Duodenal mucosa (tissue), 2 donors: ENCODE measurements at regions not wholly inside any gene's neighbourhood (a gene's known extent, or its start where the extent isn't known, plus 50 kb on each side); places are given as distances from the start of the nearest gene placed in this dataset.
A peak's percentile ranks its signal among the peaks of the same experiment; 100 is the strongest.
"Not testable (repeated sequence)": the region's sequence is repeated elsewhere in the genome, so short reads cannot be mapped to it uniquely, and the experiment has no call there.

ENCODE experiments used
- H3K27ac ChIP-seq: one replicate; pipeline ENCODE4 v1.7.0; 2013; ENCODE audit warnings: low read depth, low read length
- H3K27me3 ChIP-seq, 2 donors: one replicate each; pipeline ENCODE4 v1.7.0; 2013; ENCODE audit warnings: low read length in 2 of 2, control low read depth in 1 of 2; ENCODE audit not compliant: insufficient read depth in 2 of 2, control insufficient read depth in 1 of 2
- H3K36me3 ChIP-seq, 2 donors: one replicate each; pipeline ENCODE4 v1.7.0; 2013; ENCODE audit warnings: low read length in 2 of 2, control low read depth in 1 of 2; ENCODE audit not compliant: insufficient read depth in 2 of 2, control insufficient read depth in 1 of 2
- H3K4me1 ChIP-seq, 2 donors: one replicate each; pipeline ENCODE4 v1.7.0; 2013; ENCODE audit warnings: low read length in 2 of 2, control low read depth in 1 of 2; ENCODE audit not compliant: insufficient read depth in 2 of 2, control insufficient read depth in 1 of 2
- H3K4me3 ChIP-seq, 2 donors: one replicate each; pipeline ENCODE4 v1.7.0; 2013; ENCODE audit warnings: low read length in 2 of 2, low read depth in 1 of 2
- H3K9ac ChIP-seq, 2 donors: one replicate each; pipeline ENCODE4 v1.7.0; 2013; ENCODE audit warnings: low read length in 2 of 2, low read depth in 1 of 2
- H3K9me3 ChIP-seq, 2 donors: one replicate each; pipeline ENCODE4 v1.7.0; 2013; ENCODE audit warnings: low read length in 2 of 2, control low read depth in 1 of 2; ENCODE audit not compliant: control insufficient read depth in 1 of 2

- no peak overlapping the region for H3K4me3 ChIP-seq
- no peaks in the 10 kb centered on the region for H3K27me3 ChIP-seq
- H3K9me3 ChIP-seq, result no peaks in the 10 kb centered on the region
- H3K4me1 ChIP-seq, result no peaks in the 10 kb centered on the region
- no peaks in the 10 kb centered on the region for H3K36me3 ChIP-seq
- H3K9ac ChIP-seq, result no peak overlapping the region
- no peak overlapping the region for H3K27ac ChIP-seq
Measured at GRCh38 chr16:16996827-16997226, 473.9 kb downstream of the XYLT1 start.

GRCh38 chr16:16997349-16997748, 473.4 kb downstream of the XYLT1 start:
- no peaks in the 10 kb centered on the region for H3K9me3 ChIP-seq
- no peaks in the 10 kb centered on the region for H3K36me3 ChIP-seq
- H3K9ac ChIP-seq, result no peak overlapping the region
- no peaks in the 10 kb centered on the region for H3K4me1 ChIP-seq
- no peak overlapping the region for H3K27ac ChIP-seq
- no peak overlapping the region for H3K4me3 ChIP-seq
- no peaks in the 10 kb centered on the region for H3K27me3 ChIP-seq

- Histone ChIP-seq H3K27me3 (no peaks in the 10 kb centered on the region), H3K27ac (no peak overlapping the region), H3K4me1 (no peaks in the 10 kb centered on the region), H3K9me3 (no peaks in the 10 kb centered on the region), H3K9ac (no peak overlapping the region), H3K36me3 (no peaks in the 10 kb centered on the region), H3K4me3 (no peak overlapping the region)
Measured at GRCh38 chr16:17001471-17001870, 469.3 kb downstream of the XYLT1 start.

GRCh38 chr16:17002565-17002964, 468.2 kb downstream of the XYLT1 start:
- no peaks in the 10 kb centered on the region for H3K4me1 ChIP-seq
- H3K27ac ChIP-seq, result no peak overlapping the region
- no peaks in the 10 kb centered on the region for H3K36me3 ChIP-seq
- H3K4me3 ChIP-seq, result no peak overlapping the region
- no peaks in the 10 kb centered on the region for H3K9me3 ChIP-seq
- no peaks in the 10 kb centered on the region for H3K27me3 ChIP-seq
- H3K9ac ChIP-seq, result no peak overlapping the region

- H3K27me3 ChIP-seq, H3K4me1 ChIP-seq, H3K9me3 ChIP-seq, H3K27ac ChIP-seq, H3K36me3 ChIP-seq, H3K9ac ChIP-seq, H3K4me3 ChIP-seq: not testable (repeated sequence)
Measured at GRCh38 chr16:17005963-17006362, 464.8 kb downstream of the XYLT1 start.

- H3K4me3 ChIP-seq, result no peak overlapping the region
Measured at GRCh38 chr16:17011712-17012111, 459.0 kb downstream of the XYLT1 start.

GRCh38 chr16:17013038-17013437, 457.7 kb downstream of the XYLT1 start:
- Histone ChIP-seq H3K9me3 (peaks cover 0 to 7% of the 10 kb centered on the region in 2 donors), H3K9ac (no peak overlapping the region), H3K36me3 (no peaks in the 10 kb centered on the region), H3K4me3 (no peak overlapping the region), H3K4me1 (no peaks in the 10 kb centered on the region), H3K27me3 (no peaks in the 10 kb centered on the region), H3K27ac (no peak overlapping the region)

More at GRCh38 chr16:17011712-17012111, 459.0 kb downstream of the XYLT1 start:
- Histone ChIP-seq H3K27ac (no peak overlapping the region), H3K9me3 (peaks cover 0 to under 1% of the 10 kb centered on the region in 2 donors), H3K4me1 (no peaks in the 10 kb centered on the region), H3K36me3 (no peaks in the 10 kb centered on the region), H3K27me3 (no peaks in the 10 kb centered on the region), H3K9ac (no peak overlapping the region)

GRCh38 chr16:17014484-17015121, 456.2 kb downstream of the XYLT1 start:
- Histone ChIP-seq H3K36me3 (no peaks in the 10 kb centered on the region), H3K4me1 (no peaks in the 10 kb centered on the region), H3K9me3 (peaks cover 0 to 7% of the 10 kb centered on the region in 2 donors), H3K4me3 (peak overlapping the region in 1 of 2 donors; percentile 11), H3K27me3 (no peaks in the 10 kb centered on the region), H3K27ac (no peak overlapping the region), H3K9ac (no peak overlapping the region)

- Histone ChIP-seq H3K9me3 (peaks cover 0 to 7% of the 10 kb centered on the region in 2 donors), H3K36me3 (no peaks in the 10 kb centered on the region), H3K4me1 (no peaks in the 10 kb centered on the region), H3K9ac (no peak overlapping the region), H3K27ac (no peak overlapping the region), H3K4me3 (no peak overlapping the region), H3K27me3 (no peaks in the 10 kb centered on the region)
Measured at GRCh38 chr16:17015702-17016101, 455.1 kb downstream of the XYLT1 start.

GRCh38 chr16:17017442-17017841, 453.3 kb downstream of the XYLT1 start:
- H3K27ac ChIP-seq, result no peak overlapping the region
- no peaks in the 10 kb centered on the region for H3K36me3 ChIP-seq
- no peaks in the 10 kb centered on the region for H3K4me1 ChIP-seq
- H3K9me3 ChIP-seq, result peaks cover 0 to 7% of the 10 kb centered on the region in 2 donors
- no peaks in the 10 kb centered on the region for H3K27me3 ChIP-seq
- no peak overlapping the region for H3K4me3 ChIP-seq
- no peak overlapping the region for H3K9ac ChIP-seq

- Histone ChIP-seq H3K36me3 (no peaks in the 10 kb centered on the region), H3K27me3 (no peaks in the 10 kb centered on the region), H3K9me3 (peaks cover 0 to 7% of the 10 kb centered on the region in 2 donors), H3K4me3 (no peak overlapping the region), H3K4me1 (no peaks in the 10 kb centered on the region), H3K27ac (no peak overlapping the region), H3K9ac (no peak overlapping the region)
Measured at GRCh38 chr16:17018585-17018939, 452.2 kb downstream of the XYLT1 start.
